ENCODE measurements at regions not wholly inside any gene's neighbourhood (a gene's known extent, or its start where the extent isn't known, plus 50 kb on each side); places are given as distances from the start of the nearest gene placed in this dataset.

DNA sequence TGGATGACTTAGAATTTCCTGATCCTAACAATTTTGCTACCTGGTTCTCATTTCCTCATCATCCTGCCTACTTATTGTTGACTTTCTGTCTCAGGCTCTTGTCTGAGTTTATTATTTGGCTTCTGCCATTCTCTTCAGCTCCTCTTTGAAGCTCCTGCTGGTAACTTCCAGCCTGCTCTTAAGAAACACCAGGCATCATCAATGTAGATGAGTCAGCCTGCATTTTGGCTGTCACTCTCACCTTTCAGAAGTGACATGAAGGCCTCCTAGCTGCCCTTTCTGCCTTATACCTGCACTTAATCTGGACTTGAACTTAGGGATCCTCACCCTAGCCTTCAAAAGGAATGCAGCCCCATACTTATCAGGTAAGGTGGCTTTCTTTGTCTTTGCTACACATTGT, 551.8 kb upstream of the ZNF608 start:
- Histone ChIP-seq H3K9ac (ENCODE audit: control insufficient read depth, insufficient read depth, low read length) (no peak overlapping the region), H4K20me1 (ENCODE audit: control insufficient read depth, insufficient read depth) (no peaks in the 10 kb centered on the region), H3K4me3 (no peak overlapping the region), H3K27me3 (replicated peaks in 1 of 2; ENCODE audit: control insufficient read depth in 2 of 2, insufficient read depth in 2 of 2, low read length in 1 of 2) (no peaks in the 10 kb centered on the region), H3K4me2 (ENCODE audit: control insufficient read depth, insufficient read depth) (no peak overlapping the region), H3K79me2 (ENCODE audit: control insufficient read depth, insufficient read depth, low read length) (no peaks in the 10 kb centered on the region), H3K36me3 (ENCODE audit: control insufficient read depth in 2 of 2, insufficient read depth in 2 of 2, low read length in 1 of 2) (no peaks in the 10 kb centered on the region), H3K9me3 (replicated peaks; ENCODE audit: control insufficient read depth, insufficient read depth, low read length) (no peaks in the 10 kb centered on the region), H2AFZ (ENCODE audit: control insufficient read depth, low read depth, low read length) (no peak overlapping the region), H3K27ac (ENCODE audit: control insufficient read depth, insufficient read depth) (no peak overlapping the region), H3K4me1 (ENCODE audit: control insufficient read depth, insufficient read depth, low read length) (no peaks in the 10 kb centered on the region)
- ChIA-PET SMC1A (ENCODE audit: uncharacterized antibody, unreplicated experiment) (interaction anchor here (0.8 to 1.0 kb wide), 2 partner anchors 722 to 749 kb away, joined by 3 read pairs; no protein-coding TSS in a partner anchor), RAD21 (ENCODE audit: unreplicated experiment) (no interaction called here), POLR2A (no interaction called here), CTCF (no interaction called here)
- in situ Hi-C loops (cut with MboI) (no loop called here), intact Hi-C loops (cut with micrococcal nuclease; ENCODE audit: unreplicated experiment) (no loop called here)
- TF ChIP-seq DPF2 (IDR thresholded peaks at IDR 0.05) (no peak), BRCA1 (IDR thresholded peaks at IDR 0.05; ENCODE audit: low read depth, low read length) (no peak)
- TF ChIP-seq, protein P1, sequence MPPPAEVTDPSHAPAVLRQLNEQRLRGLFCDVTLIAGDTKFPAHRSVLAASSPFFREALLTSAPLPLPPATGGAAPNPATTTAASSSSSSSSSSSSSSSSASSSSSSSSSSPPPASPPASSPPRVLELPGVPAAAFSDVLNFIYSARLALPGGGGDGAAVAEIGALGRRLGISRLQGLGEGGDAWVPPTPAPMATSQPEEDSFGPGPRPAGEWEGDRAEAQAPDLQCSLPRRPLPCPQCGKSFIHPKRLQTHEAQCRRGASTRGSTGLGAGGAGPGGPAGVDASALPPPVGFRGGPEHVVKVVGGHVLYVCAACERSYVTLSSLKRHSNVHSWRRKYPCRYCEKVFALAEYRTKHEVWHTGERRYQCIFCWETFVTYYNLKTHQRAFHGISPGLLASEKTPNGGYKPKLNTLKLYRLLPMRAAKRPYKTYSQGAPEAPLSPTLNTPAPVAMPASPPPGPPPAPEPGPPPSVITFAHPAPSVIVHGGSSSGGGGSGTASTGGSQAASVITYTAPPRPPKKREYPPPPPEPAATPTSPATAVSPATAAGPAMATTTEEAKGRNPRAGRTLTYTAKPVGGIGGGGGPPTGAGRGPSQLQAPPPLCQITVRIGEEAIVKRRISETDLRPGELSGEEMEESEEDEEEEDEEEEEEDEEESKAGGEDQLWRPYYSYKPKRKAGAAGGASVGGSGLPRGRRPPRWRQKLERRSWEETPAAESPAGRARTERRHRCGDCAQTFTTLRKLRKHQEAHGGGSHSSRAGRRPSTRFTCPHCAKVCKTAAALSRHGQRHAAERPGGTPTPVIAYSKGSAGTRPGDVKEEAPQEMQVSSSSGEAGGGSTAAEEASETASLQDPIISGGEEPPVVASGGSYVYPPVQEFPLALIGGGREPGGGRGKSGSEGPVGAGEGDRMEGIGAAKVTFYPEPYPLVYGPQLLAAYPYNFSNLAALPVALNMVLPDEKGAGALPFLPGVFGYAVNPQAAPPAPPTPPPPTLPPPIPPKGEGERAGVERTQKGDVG (CRISPR knock-in tag; IDR thresholded peaks at IDR 0.05), result no peak
- BruUV-seq (replicated peaks), result no TSS peak
- no peak for ATAC-seq
- no peak for FAIRE-seq
- no peak for DNase-seq (ENCODE audit: low read depth, low spot score)

DNA sequence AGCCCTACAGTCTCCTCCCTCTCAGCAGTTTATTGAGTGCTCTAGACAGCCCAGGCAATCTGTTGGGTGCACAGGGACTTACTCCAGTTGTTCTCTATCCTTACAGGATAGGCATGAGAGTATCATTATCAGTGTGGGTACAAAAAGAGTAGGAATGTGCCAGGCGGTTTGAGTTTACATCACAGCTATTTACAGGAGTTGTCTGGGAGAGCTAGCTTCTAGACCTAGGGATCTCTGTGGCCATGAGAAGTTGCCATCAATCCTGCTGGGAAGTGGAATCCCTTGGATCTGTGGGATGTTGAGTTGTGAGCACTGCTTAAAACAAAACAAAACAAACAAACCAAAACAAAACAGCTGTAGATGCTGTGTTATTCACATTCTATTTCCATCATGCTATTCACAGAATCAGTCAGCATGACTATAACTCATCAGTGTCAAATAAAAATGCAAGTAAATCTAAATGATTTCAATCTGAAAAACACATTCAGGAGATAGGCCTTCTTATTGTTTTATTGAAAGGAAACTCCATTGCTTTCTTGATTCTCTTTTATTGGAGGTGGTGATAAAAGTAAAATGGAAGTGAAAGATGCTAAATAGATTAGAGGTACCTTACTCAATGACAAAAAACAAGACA, 552.4 kb upstream of the ZNF608 start:
- no peak overlapping the region for H2AFZ ChIP-seq (ENCODE audit: control insufficient read depth, low read depth, low read length)
- no peak for TF ChIP-seq HDAC6 (IDR thresholded peaks at IDR 0.05; ENCODE audit: unreplicated experiment)
- TF ChIP-seq NFIC (IDR thresholded peaks at IDR 0.05; ENCODE audit: low read depth, low read length), result no peak
- TF ChIP-seq, protein P2, sequence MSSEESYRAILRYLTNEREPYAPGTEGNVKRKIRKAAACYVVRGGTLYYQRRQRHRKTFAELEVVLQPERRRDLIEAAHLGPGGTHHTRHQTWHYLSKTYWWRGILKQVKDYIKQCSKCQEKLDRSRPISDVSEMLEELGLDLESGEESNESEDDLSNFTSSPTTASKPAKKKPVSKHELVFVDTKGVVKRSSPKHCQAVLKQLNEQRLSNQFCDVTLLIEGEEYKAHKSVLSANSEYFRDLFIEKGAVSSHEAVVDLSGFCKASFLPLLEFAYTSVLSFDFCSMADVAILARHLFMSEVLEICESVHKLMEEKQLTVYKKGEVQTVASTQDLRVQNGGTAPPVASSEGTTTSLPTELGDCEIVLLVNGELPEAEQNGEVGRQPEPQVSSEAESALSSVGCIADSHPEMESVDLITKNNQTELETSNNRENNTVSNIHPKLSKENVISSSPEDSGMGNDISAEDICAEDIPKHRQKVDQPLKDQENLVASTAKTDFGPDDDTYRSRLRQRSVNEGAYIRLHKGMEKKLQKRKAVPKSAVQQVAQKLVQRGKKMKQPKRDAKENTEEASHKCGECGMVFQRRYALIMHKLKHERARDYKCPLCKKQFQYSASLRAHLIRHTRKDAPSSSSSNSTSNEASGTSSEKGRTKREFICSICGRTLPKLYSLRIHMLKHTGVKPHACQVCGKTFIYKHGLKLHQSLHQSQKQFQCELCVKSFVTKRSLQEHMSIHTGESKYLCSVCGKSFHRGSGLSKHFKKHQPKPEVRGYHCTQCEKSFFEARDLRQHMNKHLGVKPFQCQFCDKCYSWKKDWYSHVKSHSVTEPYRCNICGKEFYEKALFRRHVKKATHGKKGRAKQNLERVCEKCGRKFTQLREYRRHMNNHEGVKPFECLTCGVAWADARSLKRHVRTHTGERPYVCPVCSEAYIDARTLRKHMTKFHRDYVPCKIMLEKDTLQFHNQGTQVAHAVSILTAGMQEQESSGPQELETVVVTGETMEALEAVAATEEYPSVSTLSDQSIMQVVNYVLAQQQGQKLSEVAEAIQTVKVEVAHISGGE (CRISPR knock-in tag; IDR thresholded peaks at IDR 0.05), result no peak
- TF ChIP-seq TCF12 (IDR thresholded peaks at IDR 0.05; ENCODE audit: low read depth, low read length), result no peak
- TF ChIP-seq BHLHE40 (IDR thresholded peaks at IDR 0.05; ENCODE audit: borderline replicate concordance in 1 of 2, low read depth in 2 of 2, low read length in 1 of 2), result no peak
- no peak for TF ChIP-seq FOXK2 (IDR thresholded peaks at IDR 0.05)
- TF ChIP-seq PML (IDR thresholded peaks at IDR 0.05; ENCODE audit: low read length), result no peak
- no peak for TF ChIP-seq SUZ12 (IDR thresholded peaks at IDR 0.05; ENCODE audit: unreplicated experiment)
- no peak for TF ChIP-seq YBX1 (IDR thresholded peaks at IDR 0.05)
- TF ChIP-seq CHD2 (IDR thresholded peaks at IDR 0.05; ENCODE audit: borderline replicate concordance, low read depth, low read length), result no peak

More for the DNA sequence above, 552.4 kb upstream of the ZNF608 start:
- H3K4me3 ChIP-seq, result no peak overlapping the region
- H3K36me3 ChIP-seq (ENCODE audit: control insufficient read depth in 2 of 2, insufficient read depth in 2 of 2, low read length in 1 of 2), result no peaks in the 10 kb centered on the region
- DNase-seq (ENCODE audit: low read depth, low spot score) (no peak), ATAC-seq (no peak), FAIRE-seq (no peak)
- intact Hi-C loops (cut with micrococcal nuclease; ENCODE audit: unreplicated experiment), result no loop called here
- ChIA-PET RAD21 (ENCODE audit: unreplicated experiment) (no interaction called here), POLR2A (no interaction called here), CTCF (no interaction called here), SMC1A (ENCODE audit: uncharacterized antibody, unreplicated experiment) (no interaction called here)
- H3K4me1 ChIP-seq (ENCODE audit: control insufficient read depth, insufficient read depth, low read length), result no peaks in the 10 kb centered on the region
- no peak overlapping the region for H3K9ac ChIP-seq (ENCODE audit: control insufficient read depth, insufficient read depth, low read length)
- 17% methylated on average over 1 of the region's 1 CpG for WGBS (ENCODE audit: insufficient coverage, insufficient replicate concordance, low lambda C conversion rate, missing lambda C conversion rate)
- no peaks in the 10 kb centered on the region for H3K27me3 ChIP-seq (replicated peaks in 1 of 2; ENCODE audit: control insufficient read depth in 2 of 2, insufficient read depth in 2 of 2, low read length in 1 of 2)
- no peak overlapping the region for H3K27ac ChIP-seq (ENCODE audit: control insufficient read depth, insufficient read depth)
- no peaks in the 10 kb centered on the region for H3K9me3 ChIP-seq (replicated peaks; ENCODE audit: control insufficient read depth, insufficient read depth, low read length)
- in situ Hi-C loops (cut with MboI), result no loop called here
- H4K20me1 ChIP-seq (ENCODE audit: control insufficient read depth, insufficient read depth), result no peaks in the 10 kb centered on the region
- no peaks in the 10 kb centered on the region for H3K79me2 ChIP-seq (ENCODE audit: control insufficient read depth, insufficient read depth, low read length)
- no peak overlapping the region for H3K4me2 ChIP-seq (ENCODE audit: control insufficient read depth, insufficient read depth)
- BruUV-seq (replicated peaks), result no TSS peak

Measured in GM12878 (cell line).